ENCODE measurements at regions not wholly inside any gene's neighbourhood (a gene's known extent, or its start where the extent isn't known, plus 50 kb on each side); places are given as distances from the start of the nearest gene placed in this dataset.

- WGBS, 2 experiments (ENCODE audit: extremely low coverage in 1 of 2, insufficient coverage in 1 of 2, insufficient read length in 1 of 2, insufficient replicate concordance in 2 of 2, low coverage in 1 of 2, low lambda C conversion rate in 2 of 2, missing lambda C conversion rate in 1 of 2), result no CpG with 5 or more reads among the region's 2 CpGs
- no peak overlapping the region for H3K4me2 ChIP-seq (ENCODE audit: insufficient read depth in 1 of 2, low read depth in 2 of 2, low read length in 2 of 2)
- ChIA-PET CTCF (ENCODE audit: partially characterized antibody) (no interaction called here), POLR2A (ENCODE audit: partially characterized antibody) (no interaction called here)
- no peaks in the 10 kb centered on the region for H3K27me3 ChIP-seq (replicated peaks in 1 of 4; ENCODE audit: control insufficient read depth in 3 of 4, extremely low read depth in 1 of 4, insufficient read depth in 3 of 4, low read length in 3 of 4)
- H3K4ac ChIP-seq (replicated peaks; ENCODE audit: insufficient read length, low read depth, low read length), result no peak overlapping the region
- no peak overlapping the region for H2BK5ac ChIP-seq (ENCODE audit: low read depth, low read length)
- no peak overlapping the region for H4K5ac ChIP-seq (ENCODE audit: insufficient read length, low read depth, low read length)
- no peak overlapping the region for H2AFZ ChIP-seq (ENCODE audit: low read length)
- no peak overlapping the region for H2BK20ac ChIP-seq (ENCODE audit: low read length)
- no peak overlapping the region for H3K4me3 ChIP-seq (ENCODE audit: extremely low read depth in 1 of 4, insufficient read depth in 2 of 4, low read depth in 3 of 4, low read length in 4 of 4)
- no peak overlapping the region for H2BK15ac ChIP-seq (ENCODE audit: low read length)
- H4K20me1 ChIP-seq (replicated peaks in 1 of 2; ENCODE audit: control insufficient read depth in 1 of 2, insufficient read depth in 2 of 2, low read length in 2 of 2), result no peaks in the 10 kb centered on the region
- TF ChIP-seq TAF7 (optimal IDR thresholded peaks at IDR 0.05; ENCODE audit: borderline replicate concordance, low read depth, low read length) (no peak), BCL11A (IDR thresholded peaks at IDR 0.05; ENCODE audit: low read depth in 2 of 2, low read length in 2 of 2) (no peak), POLR2AphosphoS5 (IDR thresholded peaks at IDR 0.05; ENCODE audit: low read depth, low read length) (no peak), ZNF274 (IDR thresholded peaks at IDR 0.05; ENCODE audit: borderline replicate concordance, extremely low read depth, low read length) (no peak), POLR2A (IDR thresholded peaks at IDR 0.05; ENCODE audit: control extremely low read depth in 1 of 2, low read depth in 2 of 2, low read length in 2 of 2) (no peak), KDM5A (IDR thresholded peaks at IDR 0.05; ENCODE audit: low read length) (no peak), GABPA (IDR thresholded peaks at IDR 0.05; ENCODE audit: borderline replicate concordance, insufficient read depth, low read length) (no peak)
- TF ChIP-seq, protein P1, sequence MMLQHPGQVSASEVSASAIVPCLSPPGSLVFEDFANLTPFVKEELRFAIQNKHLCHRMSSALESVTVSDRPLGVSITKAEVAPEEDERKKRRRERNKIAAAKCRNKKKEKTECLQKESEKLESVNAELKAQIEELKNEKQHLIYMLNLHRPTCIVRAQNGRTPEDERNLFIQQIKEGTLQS (IDR thresholded peaks at IDR 0.05; ENCODE audit: insufficient read depth, low read depth, low read length), result no peak
- no peak overlapping the region for H3K23ac ChIP-seq (ENCODE audit: insufficient read length)
- FAIRE-seq (no peak), DNase-seq (ENCODE audit: low read depth in 1 of 2, low spot score in 2 of 2) (no peak)
- H2AK5ac ChIP-seq (ENCODE audit: low read depth, low read length), result no peak overlapping the region
- no peaks in the 10 kb centered on the region for H3K23me2 ChIP-seq (ENCODE audit: low read depth, low read length)
- no peak overlapping the region for H2BK12ac ChIP-seq (ENCODE audit: low read depth, low read length)
- H4K8ac ChIP-seq (ENCODE audit: extremely low read depth, insufficient read depth, low read length), result no peak overlapping the region
- H3K9ac ChIP-seq (replicated peaks in 1 of 4; ENCODE audit: extremely low read depth in 1 of 4, low read depth in 3 of 4, low read length in 3 of 4), result no peak overlapping the region
- no peak overlapping the region for H3K27ac ChIP-seq (ENCODE audit: low read depth, low read length)
- H3K18ac ChIP-seq (ENCODE audit: extremely low read depth, low read length), result no peak overlapping the region
- no peak overlapping the region for H3K14ac ChIP-seq (ENCODE audit: insufficient read length)
- H4K91ac ChIP-seq (replicated peaks; ENCODE audit: insufficient read length, low read length), result no peak overlapping the region
- no peak overlapping the region for H3K56ac ChIP-seq (replicated peaks; ENCODE audit: insufficient read length, low read depth, low read length)
- H3K79me1 ChIP-seq (ENCODE audit: low read depth, low read length), result no peaks in the 10 kb centered on the region
- H3K9me3 ChIP-seq (ENCODE audit: insufficient read depth in 2 of 2, low read depth in 1 of 2, low read length in 1 of 2), result no peaks in the 10 kb centered on the region
- no peaks in the 10 kb centered on the region for H3K79me2 ChIP-seq (ENCODE audit: control insufficient read depth in 1 of 2, insufficient read depth in 2 of 2, low read length in 2 of 2)
- no peak overlapping the region for H2BK120ac ChIP-seq (replicated peaks; ENCODE audit: low read depth, low read length)
- H3K4me1 ChIP-seq (replicated peaks in 1 of 4; ENCODE audit: control insufficient read depth in 3 of 4, insufficient read depth in 4 of 4, low read length in 3 of 4), result no peaks in the 10 kb centered on the region
- H3K36me3 ChIP-seq (ENCODE audit: control insufficient read depth in 2 of 4, insufficient read depth in 4 of 4, low read length in 3 of 4), result no peaks in the 10 kb centered on the region
These were observed 677.1 kb upstream of the DDX18 start for GRCh38 chr2:117137371-117137770.
